ENCODE measurements at regions not wholly inside any gene's neighbourhood (a gene's known extent, or its start where the extent isn't known, plus 50 kb on each side); places are given as distances from the start of the nearest gene placed in this dataset.
"Not testable (repeated sequence)": the region's sequence is repeated elsewhere in the genome, so short reads cannot be mapped to it uniquely, and the experiment has no call there.

GRCh38 chr18:4551001-4551360 lies 95.9 kb upstream of the DLGAP1 start:
- H3K4me3 Mint-ChIP-seq = no peak overlapping the region
- no peaks in the 10 kb centered on the region for H3K27me3 Mint-ChIP-seq
- peaks cover under 1% of the 10 kb centered on the region for H3K9me3 Mint-ChIP-seq (ENCODE audit: low read depth)
- no peaks in the 10 kb centered on the region for H3K4me1 Mint-ChIP-seq (ENCODE audit: low read depth)
- H3K27ac Mint-ChIP-seq = no peak overlapping the region
- H3K36me3 Mint-ChIP-seq = no peaks in the 10 kb centered on the region

- H3K36me3 Mint-ChIP-seq = no peaks in the 10 kb centered on the region
- no peaks in the 10 kb centered on the region for H3K27me3 Mint-ChIP-seq
- H3K27ac Mint-ChIP-seq = no peak overlapping the region
- H3K4me1 Mint-ChIP-seq (ENCODE audit: low read depth) = no peaks in the 10 kb centered on the region
- peaks cover 6% of the 10 kb centered on the region for H3K9me3 Mint-ChIP-seq (ENCODE audit: low read depth)
- H3K4me3 Mint-ChIP-seq = no peak overlapping the region
These were observed 94.2 kb upstream of the DLGAP1 start for GRCh38 chr18:4549164-4549872.

- Mint-ChIP-seq H3K4me1 (ENCODE audit: low read depth) (no peaks in the 10 kb centered on the region), H3K9me3 (ENCODE audit: low read depth) (peaks cover 6% of the 10 kb centered on the region), H3K27ac (no peak overlapping the region)
These were observed 92.0 kb upstream of the DLGAP1 start for GRCh38 chr18:4547126-4547525.

GRCh38 chr18:4544142-4544541 lies 89.0 kb upstream of the DLGAP1 start:
- Mint-ChIP-seq H3K9me3 (ENCODE audit: low read depth) (peaks cover 7% of the 10 kb centered on the region), H3K4me3 (no peak overlapping the region), H3K36me3 (no peaks in the 10 kb centered on the region), H3K27ac (no peak overlapping the region), H3K27me3 (no peaks in the 10 kb centered on the region), H3K4me1 (ENCODE audit: low read depth) (no peaks in the 10 kb centered on the region)

More at GRCh38 chr18:4547126-4547525, 92.0 kb upstream of the DLGAP1 start:
- no peaks in the 10 kb centered on the region for H3K36me3 Mint-ChIP-seq
- H3K4me3 Mint-ChIP-seq = no peak overlapping the region
- no peaks in the 10 kb centered on the region for H3K27me3 Mint-ChIP-seq

GRCh38 chr18:4543711-4544110 lies 88.6 kb upstream of the DLGAP1 start:
- Mint-ChIP-seq H3K27me3 (no peaks in the 10 kb centered on the region), H3K9me3 (ENCODE audit: low read depth) (peaks cover 11% of the 10 kb centered on the region), H3K27ac (no peak overlapping the region), H3K4me3 (no peak overlapping the region), H3K4me1 (ENCODE audit: low read depth) (no peaks in the 10 kb centered on the region), H3K36me3 (no peaks in the 10 kb centered on the region)

GRCh38 chr18:4541588-4541987 lies 86.5 kb upstream of the DLGAP1 start:
- no peak overlapping the region for H3K4me3 Mint-ChIP-seq

GRCh38 chr18:4536447-4536846 lies 81.3 kb upstream of the DLGAP1 start:
- H3K27me3 Mint-ChIP-seq = no peaks in the 10 kb centered on the region
- H3K4me3 Mint-ChIP-seq = no peak overlapping the region
- no peaks in the 10 kb centered on the region for H3K4me1 Mint-ChIP-seq (ENCODE audit: low read depth)
- H3K9me3 Mint-ChIP-seq (ENCODE audit: low read depth) = peaks cover 28% of the 10 kb centered on the region
- H3K27ac Mint-ChIP-seq = no peak overlapping the region
- H3K36me3 Mint-ChIP-seq = peaks cover 2% of the 10 kb centered on the region

More at GRCh38 chr18:4541588-4541987, 86.5 kb upstream of the DLGAP1 start:
- Mint-ChIP-seq H3K27ac (no peak overlapping the region), H3K4me1 (ENCODE audit: low read depth) (no peaks in the 10 kb centered on the region), H3K36me3 (no peaks in the 10 kb centered on the region), H3K9me3 (ENCODE audit: low read depth) (peaks cover 20% of the 10 kb centered on the region), H3K27me3 (no peaks in the 10 kb centered on the region)

- H3K27ac Mint-ChIP-seq = no peak overlapping the region
- H3K4me1 Mint-ChIP-seq (ENCODE audit: low read depth) = no peaks in the 10 kb centered on the region
- H3K36me3 Mint-ChIP-seq = peaks cover 2% of the 10 kb centered on the region
- peaks cover 27% of the 10 kb centered on the region for H3K9me3 Mint-ChIP-seq (ENCODE audit: low read depth)
- H3K27me3 Mint-ChIP-seq = no peaks in the 10 kb centered on the region
- H3K4me3 Mint-ChIP-seq = no peak overlapping the region
These were observed 73.3 kb upstream of the DLGAP1 start for GRCh38 chr18:4528405-4528804.

GRCh38 chr18:4527826-4528225 lies 72.7 kb upstream of the DLGAP1 start:
- H3K36me3 Mint-ChIP-seq; H3K27ac Mint-ChIP-seq; H3K27me3 Mint-ChIP-seq; H3K4me3 Mint-ChIP-seq; H3K4me1 Mint-ChIP-seq (ENCODE audit: low read depth): not testable (repeated sequence)
- peaks cover 24% of the 10 kb centered on the region for H3K9me3 Mint-ChIP-seq (ENCODE audit: low read depth)

GRCh38 chr18:4524096-4524495 lies 69.0 kb upstream of the DLGAP1 start:
- H3K9me3 Mint-ChIP-seq (ENCODE audit: low read depth) = peaks cover 15% of the 10 kb centered on the region
- no peaks in the 10 kb centered on the region for H3K36me3 Mint-ChIP-seq
- H3K27me3 Mint-ChIP-seq = no peaks in the 10 kb centered on the region
- H3K4me1 Mint-ChIP-seq (ENCODE audit: low read depth) = no peaks in the 10 kb centered on the region
- H3K27ac Mint-ChIP-seq = no peak overlapping the region
- no peak overlapping the region for H3K4me3 Mint-ChIP-seq

- Mint-ChIP-seq H3K36me3 (no peaks in the 10 kb centered on the region), H3K4me1 (ENCODE audit: low read depth) (no peaks in the 10 kb centered on the region), H3K4me3 (no peak overlapping the region), H3K9me3 (ENCODE audit: low read depth) (no peaks in the 10 kb centered on the region), H3K27me3 (no peaks in the 10 kb centered on the region), H3K27ac (no peak overlapping the region)
These were observed 56.1 kb upstream of the DLGAP1 start for GRCh38 chr18:4511166-4511565.

- H3K36me3 Mint-ChIP-seq = no peaks in the 10 kb centered on the region
- no peak overlapping the region for H3K4me3 Mint-ChIP-seq
- H3K27me3 Mint-ChIP-seq = no peaks in the 10 kb centered on the region
- no peaks in the 10 kb centered on the region for H3K9me3 Mint-ChIP-seq (ENCODE audit: low read depth)
- no peaks in the 10 kb centered on the region for H3K4me1 Mint-ChIP-seq (ENCODE audit: low read depth)
- H3K27ac Mint-ChIP-seq = no peak overlapping the region
These were observed 55.6 kb upstream of the DLGAP1 start for GRCh38 chr18:4510711-4511110.

GRCh38 chr18:4510160-4510559 lies 55.1 kb upstream of the DLGAP1 start:
- no peak overlapping the region for H3K27ac Mint-ChIP-seq
- H3K4me1 Mint-ChIP-seq (ENCODE audit: low read depth) = no peaks in the 10 kb centered on the region
- no peaks in the 10 kb centered on the region for H3K27me3 Mint-ChIP-seq
- no peak overlapping the region for H3K4me3 Mint-ChIP-seq
- H3K9me3 Mint-ChIP-seq (ENCODE audit: low read depth) = no peaks in the 10 kb centered on the region
- H3K36me3 Mint-ChIP-seq = no peaks in the 10 kb centered on the region

Data from activated naive CD8-positive, alpha-beta T cell (primary cell).